ENCODE measurements at regions not wholly inside any gene's neighbourhood (a gene's known extent, or its start where the extent isn't known, plus 50 kb on each side); places are given as distances from the start of the nearest gene placed in this dataset.

DNA sequence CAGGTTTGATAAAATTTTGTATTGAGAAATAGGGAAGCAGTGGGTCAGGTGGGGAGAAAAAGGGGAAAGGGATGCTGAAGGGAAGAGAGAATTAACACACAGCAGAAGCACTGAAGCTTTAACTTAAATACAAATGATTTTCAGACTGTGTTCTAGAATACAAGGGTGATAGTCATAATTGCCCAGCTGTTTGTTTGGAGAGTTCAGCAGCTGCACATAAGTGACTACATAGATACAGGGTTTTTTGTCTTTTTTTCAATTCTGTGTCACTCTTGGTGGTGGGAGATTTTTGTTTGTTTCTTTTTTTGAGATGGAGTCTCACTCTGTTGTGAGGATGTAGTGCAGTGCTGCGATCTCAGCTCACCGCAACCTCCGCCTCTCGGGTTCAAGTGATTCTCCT lies 590.4 kb upstream of the SEMA6A start:
- no peak overlapping the region for H3K4me3 ChIP-seq (ENCODE audit: control insufficient read depth in 2 of 3, extremely low read depth in 1 of 3, insufficient read depth in 2 of 3, low read depth in 1 of 3, low read length in 3 of 3)
- no peaks in the 10 kb centered on the region for H3K9me3 ChIP-seq (ENCODE audit: control insufficient read depth, low read depth, low read length)
- H4K20me1 ChIP-seq (ENCODE audit: control insufficient read depth, extremely low read depth, insufficient read depth, low read length): no peaks in the 10 kb centered on the region
- no peak for FAIRE-seq
- no peaks in the 10 kb centered on the region for H3K4me1 ChIP-seq (ENCODE audit: control insufficient read depth, extremely low read depth, insufficient read depth, low read length)
- H3K9ac ChIP-seq (ENCODE audit: control insufficient read depth, extremely low read depth, insufficient read depth, low read length): no peak overlapping the region
- H3K27ac ChIP-seq (ENCODE audit: control insufficient read depth, insufficient read depth, low read length): no peak overlapping the region
- H3K79me2 ChIP-seq (ENCODE audit: control insufficient read depth, insufficient read depth, low read length): no peaks in the 10 kb centered on the region
- TF ChIP-seq, protein P1, sequence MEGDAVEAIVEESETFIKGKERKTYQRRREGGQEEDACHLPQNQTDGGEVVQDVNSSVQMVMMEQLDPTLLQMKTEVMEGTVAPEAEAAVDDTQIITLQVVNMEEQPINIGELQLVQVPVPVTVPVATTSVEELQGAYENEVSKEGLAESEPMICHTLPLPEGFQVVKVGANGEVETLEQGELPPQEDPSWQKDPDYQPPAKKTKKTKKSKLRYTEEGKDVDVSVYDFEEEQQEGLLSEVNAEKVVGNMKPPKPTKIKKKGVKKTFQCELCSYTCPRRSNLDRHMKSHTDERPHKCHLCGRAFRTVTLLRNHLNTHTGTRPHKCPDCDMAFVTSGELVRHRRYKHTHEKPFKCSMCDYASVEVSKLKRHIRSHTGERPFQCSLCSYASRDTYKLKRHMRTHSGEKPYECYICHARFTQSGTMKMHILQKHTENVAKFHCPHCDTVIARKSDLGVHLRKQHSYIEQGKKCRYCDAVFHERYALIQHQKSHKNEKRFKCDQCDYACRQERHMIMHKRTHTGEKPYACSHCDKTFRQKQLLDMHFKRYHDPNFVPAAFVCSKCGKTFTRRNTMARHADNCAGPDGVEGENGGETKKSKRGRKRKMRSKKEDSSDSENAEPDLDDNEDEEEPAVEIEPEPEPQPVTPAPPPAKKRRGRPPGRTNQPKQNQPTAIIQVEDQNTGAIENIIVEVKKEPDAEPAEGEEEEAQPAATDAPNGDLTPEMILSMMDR (optimal IDR thresholded peaks at IDR 0.05 in 1 of 3, IDR thresholded peaks at IDR 0.05 in 1 of 3, conservative IDR thresholded peaks at IDR 0.05 in 1 of 3; ENCODE audit: extremely low read depth in 1 of 3, insufficient read depth in 2 of 3, low read length in 3 of 3): no peak
- no peak for TF ChIP-seq EZH2 (IDR thresholded peaks at IDR 0.05; ENCODE audit: low read length)
- no peaks in the 10 kb centered on the region for H3K36me3 ChIP-seq (ENCODE audit: control insufficient read depth in 2 of 2, extremely low read depth in 1 of 2, insufficient read depth in 2 of 2, low read length in 2 of 2)
- H3K4me2 ChIP-seq (ENCODE audit: control insufficient read depth, extremely low read depth, insufficient read depth, low read depth, low read length): no peak overlapping the region
- no peak for DNase-seq (ENCODE audit: low read depth, low spot score)
- no peaks in the 10 kb centered on the region for H3K9me1 ChIP-seq (ENCODE audit: control insufficient read depth, extremely low read depth, insufficient read depth, low read length)
- no peak overlapping the region for H2AFZ ChIP-seq (ENCODE audit: control insufficient read depth, low read length)
- dilution Hi-C loops (cut with MboI; ENCODE audit: extremely low pct_ligation_motif_present, low sequenced_read_pairs): no loop called here
- H3K27me3 ChIP-seq (ENCODE audit: control insufficient read depth, extremely low read depth, insufficient read depth, low read length): no peaks in the 10 kb centered on the region

DNA sequence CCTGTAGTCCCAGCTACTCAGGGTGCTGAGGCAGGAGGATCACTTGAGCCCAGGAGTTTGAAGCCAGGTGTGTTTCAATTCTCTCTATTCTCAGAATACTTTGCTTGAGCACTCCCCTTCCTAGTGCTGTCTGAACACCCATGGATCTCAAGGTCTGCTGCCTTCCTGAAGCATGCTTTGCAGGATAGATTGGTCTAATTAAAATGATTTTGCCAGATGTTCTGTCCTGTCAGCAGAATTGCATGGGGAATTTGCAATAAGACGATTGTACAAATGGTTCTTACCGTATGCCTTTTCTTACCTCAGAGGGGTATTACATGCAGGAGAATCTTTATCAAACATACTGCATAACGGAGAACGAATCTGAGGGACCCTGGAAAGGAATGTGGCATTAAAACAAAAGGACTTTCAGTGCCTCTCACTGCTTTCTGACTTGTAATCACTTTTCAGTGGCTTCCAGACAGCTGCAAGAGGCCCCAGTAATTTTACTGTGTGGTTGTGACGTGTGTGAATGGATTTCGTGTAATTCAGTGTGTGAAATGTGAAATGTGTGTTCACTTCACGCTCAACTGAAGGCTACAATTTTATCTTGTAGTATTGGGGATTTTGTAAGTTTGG lies 587.2 kb upstream of the SEMA6A start:
- TF ChIP-seq EZH2 (IDR thresholded peaks at IDR 0.05; ENCODE audit: low read length): no peak
- TF ChIP-seq, protein P1 (optimal IDR thresholded peaks at IDR 0.05 in 1 of 3, IDR thresholded peaks at IDR 0.05 in 1 of 3, conservative IDR thresholded peaks at IDR 0.05 in 1 of 3; ENCODE audit: extremely low read depth in 1 of 3, insufficient read depth in 2 of 3, low read length in 3 of 3): no peak
- dilution Hi-C loops (cut with MboI; ENCODE audit: extremely low pct_ligation_motif_present, low sequenced_read_pairs): no loop called here
- FAIRE-seq: no peak

More for the DNA sequence above, 587.2 kb upstream of the SEMA6A start:
- Histone ChIP-seq H3K27me3 (ENCODE audit: control insufficient read depth, extremely low read depth, insufficient read depth, low read length) (no peaks in the 10 kb centered on the region), H3K9me3 (ENCODE audit: control insufficient read depth, low read depth, low read length) (no peaks in the 10 kb centered on the region), H3K4me2 (ENCODE audit: control insufficient read depth, extremely low read depth, insufficient read depth, low read depth, low read length) (no peak overlapping the region), H4K20me1 (ENCODE audit: control insufficient read depth, extremely low read depth, insufficient read depth, low read length) (no peaks in the 10 kb centered on the region), H3K4me1 (ENCODE audit: control insufficient read depth, extremely low read depth, insufficient read depth, low read length) (no peaks in the 10 kb centered on the region), H3K4me3 (ENCODE audit: control insufficient read depth in 2 of 3, extremely low read depth in 1 of 3, insufficient read depth in 2 of 3, low read depth in 1 of 3, low read length in 3 of 3) (no peak overlapping the region), H3K79me2 (ENCODE audit: control insufficient read depth, insufficient read depth, low read length) (no peaks in the 10 kb centered on the region), H3K9ac (ENCODE audit: control insufficient read depth, extremely low read depth, insufficient read depth, low read length) (no peak overlapping the region), H3K27ac (ENCODE audit: control insufficient read depth, insufficient read depth, low read length) (no peak overlapping the region), H3K9me1 (ENCODE audit: control insufficient read depth, extremely low read depth, insufficient read depth, low read length) (no peaks in the 10 kb centered on the region), H2AFZ (ENCODE audit: control insufficient read depth, low read length) (no peak overlapping the region), H3K36me3 (ENCODE audit: control insufficient read depth in 2 of 2, extremely low read depth in 1 of 2, insufficient read depth in 2 of 2, low read length in 2 of 2) (no peaks in the 10 kb centered on the region)
- DNase-seq (ENCODE audit: low read depth, low spot score): no peak

Data from keratinocyte (primary cell).